Inflammatory macrophage (primary cell): ENCODE measurements at regions not wholly inside any gene's neighbourhood (a gene's known extent, or its start where the extent isn't known, plus 50 kb on each side); places are given as distances from the start of the nearest gene placed in this dataset.

ENCODE experiments used
- DNase-seq, 2 donors: peaks; one replicate each; pipeline ENCODE4 v3.0.0-alpha.2; 2020 to 2022

DNA sequence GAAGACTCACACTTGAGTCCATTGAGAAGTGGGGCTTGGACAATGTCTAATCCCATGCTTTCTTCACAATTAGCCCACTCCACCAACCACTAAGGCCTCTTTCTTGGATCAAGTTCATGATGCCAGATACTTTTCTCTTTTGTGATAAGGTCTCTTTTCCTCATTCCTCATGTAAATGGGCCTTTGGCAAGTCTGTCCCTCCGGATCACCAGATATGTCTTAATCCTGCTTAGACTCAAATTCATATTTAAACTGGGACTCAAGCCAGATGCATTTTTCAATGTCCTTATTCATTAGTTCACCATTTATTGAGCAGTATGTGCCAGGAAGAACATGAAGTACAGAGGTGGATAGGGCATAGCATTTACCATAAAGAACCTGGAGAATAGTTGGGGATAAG is 671.1 kb downstream of the TBL1XR1 start:
- no peak for DNase-seq

- DNase-seq, result no peak
Observed at GRCh38 chr3:176523114-176523513, 674.2 kb downstream of the TBL1XR1 start.

DNA sequence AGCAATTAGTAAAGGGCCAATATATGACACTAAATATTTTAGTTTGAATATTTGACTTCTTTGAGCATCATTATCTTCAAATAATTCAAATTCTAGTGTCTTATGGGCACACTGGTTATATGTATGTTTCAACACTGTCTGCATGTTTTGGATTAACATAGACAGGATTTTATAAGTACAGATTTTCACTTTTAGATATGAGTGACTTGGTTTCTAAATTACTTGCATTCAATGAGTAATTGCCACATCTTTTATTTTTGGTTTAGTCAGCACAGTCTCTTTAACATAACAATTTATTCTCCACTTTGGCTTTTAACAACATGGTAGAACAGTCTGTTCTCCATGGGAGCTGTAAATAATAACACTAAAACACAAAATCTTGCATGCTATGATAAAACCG is 674.8 kb downstream of the TBL1XR1 start:
- DNase-seq, result no peak

DNA sequence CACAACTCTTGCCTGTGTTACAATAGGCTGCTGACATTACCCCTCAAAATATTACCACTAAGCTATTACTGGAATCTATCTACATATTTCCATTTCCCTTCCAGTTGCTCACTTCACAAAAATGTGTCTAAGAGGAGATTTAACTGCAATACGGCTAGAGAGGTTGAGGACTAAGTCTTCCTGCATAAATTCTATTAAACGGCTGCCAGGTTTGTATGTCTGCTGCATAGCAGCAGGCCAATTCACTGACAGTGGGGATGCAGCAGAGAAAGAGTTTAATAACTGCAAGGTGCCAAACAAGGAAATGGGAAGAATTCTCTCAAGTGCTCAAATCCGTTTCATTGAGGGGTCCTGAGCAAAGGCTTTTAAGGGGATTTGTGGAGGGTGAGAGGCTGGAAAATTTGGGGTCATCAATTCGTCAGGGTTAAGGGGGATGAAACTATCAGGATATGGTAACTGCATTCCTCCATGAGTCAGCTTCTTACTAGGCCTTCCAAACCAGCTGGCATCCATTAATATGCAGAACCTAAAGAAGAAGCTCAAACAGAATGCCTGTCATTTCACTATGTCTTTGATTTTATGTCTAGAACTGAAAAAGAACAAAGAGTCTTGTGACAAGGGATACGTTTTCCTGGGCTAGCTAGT is 675.6 kb downstream of the TBL1XR1 start:
- no peak for DNase-seq

DNA sequence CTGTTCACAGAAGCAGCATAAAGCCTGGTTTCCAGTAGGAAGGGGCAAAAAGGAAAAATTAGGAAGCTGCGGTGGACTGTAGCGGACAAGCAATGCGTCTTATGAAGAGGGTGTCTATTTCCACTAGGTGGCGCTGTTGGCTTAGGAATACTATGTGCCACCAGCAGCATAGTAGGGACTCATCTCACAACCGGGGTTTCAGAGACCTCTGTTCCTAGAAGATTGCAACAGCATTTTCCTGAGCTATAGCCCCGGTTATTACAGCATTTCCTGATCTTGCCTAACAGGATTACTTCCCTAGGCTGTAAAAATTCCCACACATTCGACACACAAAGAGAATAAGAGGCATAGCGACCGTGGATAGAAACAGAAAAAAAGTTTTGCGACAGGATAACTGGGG is 683.0 kb downstream of the TBL1XR1 start:
- peak in 1 of 2 donors; percentile 3 for DNase-seq

- DNase-seq, result no peak
Observed at GRCh38 chr3:176513604-176514003, 683.7 kb downstream of the TBL1XR1 start.

GRCh38 chr3:176512037-176512436 is 685.2 kb downstream of the TBL1XR1 start:
- no peak for DNase-seq

DNA sequence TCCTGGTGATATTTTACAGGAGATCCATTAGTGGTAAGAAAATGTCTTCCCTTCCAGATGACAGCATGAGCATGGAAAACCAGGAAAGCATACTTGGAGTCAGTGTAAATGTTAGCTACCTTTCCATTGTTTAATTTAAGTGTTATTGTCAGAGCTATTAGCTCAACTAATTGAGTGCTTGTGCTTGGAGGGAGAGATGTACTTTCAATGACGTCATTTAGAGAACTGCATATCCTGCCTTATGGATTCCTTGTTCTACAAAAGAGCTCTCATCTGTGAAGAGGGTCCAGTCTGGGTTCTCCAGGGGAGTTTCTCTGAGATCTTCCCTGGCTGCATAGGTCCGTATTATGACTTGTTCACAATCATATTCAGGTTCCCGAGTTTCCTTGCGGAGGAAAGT is 687.2 kb downstream of the TBL1XR1 start:
- no peak for DNase-seq

DNA sequence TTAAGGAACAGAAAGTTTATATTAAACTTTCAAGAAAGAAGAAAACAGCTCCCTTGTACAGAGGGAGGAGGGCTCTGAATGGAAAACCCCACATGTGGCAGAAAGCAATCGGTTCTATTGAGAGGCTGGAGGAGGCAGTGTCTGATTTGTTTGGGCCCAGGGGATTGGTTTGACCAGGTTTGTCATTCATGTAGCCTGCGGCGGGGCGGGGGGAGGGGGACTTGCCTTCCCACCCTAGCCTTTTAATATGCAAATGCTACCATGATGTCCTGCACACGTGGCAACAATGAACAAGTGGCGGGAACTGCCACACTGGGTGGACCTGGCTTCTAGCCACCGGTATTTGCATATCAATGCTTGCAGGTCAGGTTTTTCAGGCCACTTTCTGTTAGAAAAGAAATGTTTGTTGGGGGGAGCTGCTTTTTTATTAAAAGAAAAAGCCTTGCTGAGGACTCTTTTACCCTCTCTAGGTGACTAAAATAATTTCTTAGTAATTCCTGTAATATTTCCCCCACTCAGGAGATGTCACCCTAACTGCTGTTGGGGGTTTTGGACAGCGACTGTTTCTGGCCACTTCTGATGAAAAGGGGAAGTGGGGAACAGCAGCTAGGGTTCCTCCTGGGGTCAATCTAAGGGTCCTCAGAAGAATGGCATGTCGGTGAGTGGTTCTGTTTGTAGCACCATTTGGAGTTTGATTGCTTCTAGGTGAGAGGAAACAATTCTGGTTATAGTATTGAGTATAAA is 691.2 kb downstream of the TBL1XR1 start:
- DNase-seq, result no peak

- no peak for DNase-seq
Observed at GRCh38 chr3:176491084-176491483, 706.2 kb downstream of the TBL1XR1 start.

DNA sequence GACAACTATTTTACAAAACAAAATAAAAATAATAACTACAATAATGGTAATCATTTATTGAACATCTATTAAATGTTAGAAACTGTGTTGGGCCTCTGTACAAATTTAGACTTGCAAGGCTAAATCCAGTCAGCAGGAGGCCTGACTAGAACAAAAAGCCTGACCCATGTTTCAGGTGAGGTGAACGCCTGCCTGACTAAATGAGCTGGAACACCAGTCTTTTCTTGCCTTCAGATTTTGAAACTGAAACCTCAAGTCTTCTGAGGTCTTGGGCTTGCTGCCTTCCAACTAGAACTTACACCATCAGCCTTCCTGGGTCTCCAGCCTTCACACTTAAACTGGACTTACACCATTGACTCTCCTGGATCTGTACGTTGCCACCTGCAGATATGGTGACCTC is 706.9 kb downstream of the TBL1XR1 start:
- DNase-seq, result no peak

- DNase-seq, result no peak
Observed at GRCh38 chr3:176479248-176479647, 718.0 kb downstream of the TBL1XR1 start.

DNA sequence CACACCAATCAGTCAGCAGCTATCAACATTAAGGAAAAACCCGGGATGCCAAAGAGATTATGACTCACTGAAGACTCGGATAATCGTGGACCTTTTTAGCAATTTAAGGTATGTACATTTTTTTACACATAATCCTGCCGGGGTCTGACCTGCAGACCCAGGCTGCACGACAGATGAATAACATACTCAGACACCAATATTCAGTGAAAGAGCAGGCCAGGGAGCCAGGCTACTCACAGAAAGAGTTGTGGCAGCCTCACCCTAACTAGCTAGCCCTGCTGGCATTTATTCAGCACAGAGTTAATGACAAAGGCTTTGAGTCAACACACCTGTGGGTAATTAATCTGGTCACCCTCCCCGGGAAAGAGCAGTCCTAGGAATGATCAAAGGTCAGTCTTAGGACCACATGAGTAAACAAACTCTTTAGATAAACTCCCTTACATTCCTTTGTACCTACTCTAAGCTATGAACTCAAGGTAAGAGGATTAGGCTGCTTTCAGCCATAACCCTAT is 727.5 kb downstream of the TBL1XR1 start:
- DNase-seq, result no peak

DNA sequence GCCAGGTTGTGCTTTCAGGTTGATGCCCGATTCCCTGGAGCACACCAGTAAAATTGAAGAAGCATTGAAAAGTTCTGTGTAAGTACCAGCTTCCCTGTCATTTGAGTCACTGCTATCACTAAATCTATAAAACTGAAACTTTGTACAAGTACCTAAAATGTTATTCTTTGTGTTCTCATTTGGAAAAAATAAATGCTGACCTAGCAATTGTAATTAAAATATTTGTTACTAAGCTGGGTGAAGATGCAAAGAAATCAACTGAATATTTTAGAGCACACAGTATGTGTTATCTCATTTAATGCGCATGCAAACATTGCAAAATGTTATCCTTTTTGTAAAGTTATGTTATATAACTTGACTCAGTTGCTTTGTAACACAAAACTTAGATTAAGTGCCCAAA is 733.7 kb downstream of the TBL1XR1 start:
- no peak for DNase-seq

DNA sequence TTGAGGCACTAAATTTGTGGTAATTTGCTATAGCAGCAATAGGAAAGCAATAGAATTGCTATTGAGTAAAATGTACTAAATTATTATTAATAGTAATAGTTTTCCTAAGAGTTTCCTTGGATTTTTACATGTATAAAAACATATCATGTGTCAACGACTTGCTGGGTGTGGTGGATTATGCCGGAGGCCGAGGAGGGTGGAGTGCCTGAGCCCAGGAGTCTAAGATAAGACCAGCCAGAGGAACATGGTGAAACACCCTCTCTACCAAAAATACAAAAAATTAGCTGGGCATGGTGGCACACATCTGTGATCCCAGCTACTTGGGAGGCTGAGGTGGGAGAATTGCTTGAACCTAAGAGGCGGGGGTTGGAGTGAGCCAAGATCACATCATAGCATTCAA is 749.9 kb downstream of the TBL1XR1 start:
- no peak for DNase-seq

DNA sequence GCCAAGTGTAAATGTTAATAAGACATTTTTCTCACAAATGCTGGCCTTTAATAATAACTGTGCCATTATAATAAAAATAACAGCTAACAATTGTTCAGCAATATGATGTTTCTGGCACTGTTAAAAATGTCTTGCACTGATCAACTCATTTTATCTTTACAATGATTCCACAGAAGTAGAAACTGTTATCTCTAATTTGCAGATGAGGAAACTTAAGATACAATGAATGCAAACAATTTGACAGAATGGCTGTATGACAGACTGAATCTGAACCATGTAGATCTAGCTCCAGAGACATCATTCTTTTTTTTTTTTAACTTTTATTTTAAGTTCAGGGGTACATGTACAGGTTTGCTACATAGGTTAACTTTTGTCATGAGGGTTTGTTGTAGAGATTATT is 755.0 kb downstream of the TBL1XR1 start:
- no peak for DNase-seq

GRCh38 chr3:176439729-176440128 is 757.6 kb downstream of the TBL1XR1 start:
- no peak for DNase-seq

- DNase-seq, result no peak
Observed at GRCh38 chr3:176431991-176432390, 765.3 kb downstream of the TBL1XR1 start.

DNA sequence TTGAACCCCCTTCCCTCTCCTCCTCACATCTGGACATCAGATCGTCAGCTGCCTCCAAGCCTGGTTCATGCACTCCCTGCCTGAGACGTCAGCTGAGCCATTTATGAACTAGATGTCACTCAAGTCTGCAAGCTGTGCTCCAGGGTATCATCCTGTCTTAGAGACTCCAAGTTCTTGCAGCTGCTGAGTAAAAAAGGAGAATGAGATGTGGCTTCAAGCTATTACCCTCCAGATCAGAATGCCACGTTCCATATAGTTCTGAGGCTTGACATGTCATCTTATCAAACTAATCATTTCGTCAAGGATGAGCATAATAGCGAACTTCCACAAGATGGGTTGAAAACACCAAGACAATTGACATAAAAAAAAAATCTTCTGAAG is 766.3 kb downstream of the TBL1XR1 start:
- DNase-seq, result no peak

DNA sequence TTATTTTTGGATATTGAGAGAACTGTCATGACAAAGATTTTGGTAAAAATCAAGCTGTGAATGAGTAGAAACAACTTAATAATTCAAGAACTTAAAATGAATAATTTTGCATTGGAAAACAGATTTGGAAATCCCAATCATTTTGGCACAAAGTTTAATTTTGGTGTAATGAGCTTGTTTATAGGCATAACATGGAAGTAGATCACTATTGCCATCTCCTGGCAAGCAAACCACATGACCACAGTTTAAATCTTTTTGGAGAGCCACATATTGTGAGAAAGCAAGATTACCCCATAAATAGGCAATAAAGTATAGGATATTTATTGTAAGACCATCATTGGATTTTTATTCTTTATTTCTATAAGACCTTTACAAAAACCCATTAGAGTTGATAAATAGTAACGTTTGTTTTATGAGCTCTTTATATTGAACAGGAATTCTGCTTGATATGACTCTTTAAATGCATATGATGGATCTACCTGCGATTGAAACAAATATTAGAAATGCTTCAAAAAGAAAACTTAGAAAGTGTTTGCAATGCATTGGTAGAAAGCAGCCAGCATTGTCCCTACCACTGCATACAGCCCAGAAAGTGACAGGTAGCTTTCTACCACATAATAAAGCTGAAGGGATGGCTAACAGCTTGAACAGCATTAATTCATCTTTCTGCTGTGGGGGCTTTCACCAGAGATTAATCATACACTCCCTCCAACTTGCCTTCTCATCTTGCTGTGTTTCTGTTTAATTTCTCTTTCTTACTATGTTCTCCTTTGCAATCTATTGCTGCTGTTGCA is 766.8 kb downstream of the TBL1XR1 start:
- DNase-seq, result peak in 1 of 2 donors; percentile 1

DNA sequence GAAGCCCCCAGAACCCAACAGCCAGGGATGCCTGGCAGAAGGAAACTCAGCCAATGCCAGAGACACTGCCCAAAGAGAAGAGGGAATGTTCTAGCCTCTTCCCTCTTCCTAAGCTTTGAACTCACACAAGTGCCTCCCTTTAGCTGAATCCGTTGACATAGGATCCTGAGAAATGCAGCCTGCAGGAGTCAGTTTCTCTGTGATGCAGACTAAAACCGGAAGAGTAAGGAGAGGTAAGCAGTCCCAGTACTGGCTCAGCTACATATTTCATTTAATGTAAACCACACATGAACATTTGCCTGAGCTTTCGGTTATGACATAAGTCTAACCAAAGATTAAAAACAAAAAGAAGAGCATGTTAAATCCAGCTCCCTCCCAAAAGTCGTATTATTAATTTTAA is 768.7 kb downstream of the TBL1XR1 start:
- no peak for DNase-seq

DNA sequence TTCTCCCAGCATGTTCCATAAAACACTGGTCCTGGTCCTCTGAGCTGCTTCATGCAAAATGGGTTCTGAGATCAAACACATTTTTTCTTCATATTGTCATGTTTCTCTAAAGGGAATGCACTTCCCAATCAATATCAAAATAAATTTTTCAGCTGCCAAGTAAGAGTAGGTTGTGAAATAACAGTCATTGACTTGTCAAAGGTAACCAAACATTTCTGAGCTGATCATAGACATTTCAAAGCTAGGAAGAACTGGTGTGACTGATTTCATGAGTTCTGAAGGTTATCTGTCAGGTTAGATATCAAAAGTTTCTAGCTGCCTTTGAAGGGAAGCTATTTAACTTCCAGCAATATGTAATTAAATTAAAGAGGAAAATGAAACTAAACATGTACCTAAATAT is 770.9 kb downstream of the TBL1XR1 start:
- no peak for DNase-seq

- no peak for DNase-seq
Observed at GRCh38 chr3:176416870-176417269, 780.4 kb downstream of the TBL1XR1 start.
